LHCN-M2 (cell line): ENCODE measurements at regions not wholly inside any gene's neighbourhood (a gene's known extent, or its start where the extent isn't known, plus 50 kb on each side); places are given as distances from the start of the nearest gene placed in this dataset.
"Not testable (repeated sequence)": the region's sequence is repeated elsewhere in the genome, so short reads cannot be mapped to it uniquely, and the experiment has no call there.

ENCODE experiments used
- DNase-seq: peaks from one replicate; pipeline ENCODE4 v3.0.0-alpha.2; 2012; ENCODE audit warnings: low read depth

- DNase-seq, result no peak
Measured at GRCh38 chr3:33919312-33920120, 121.1 kb downstream of the PDCD6IP start.

- DNase-seq, result no peak
Measured at GRCh38 chr3:33920511-33920910, 122.1 kb downstream of the PDCD6IP start.

GRCh38 chr3:33921608-33922007 is 123.2 kb downstream of the PDCD6IP start:
- no peak for DNase-seq

- DNase-seq, result no peak
Measured at GRCh38 chr3:33926998-33927605, 128.7 kb downstream of the PDCD6IP start.

GRCh38 chr3:33929813-33930212 is 131.4 kb downstream of the PDCD6IP start:
- no peak for DNase-seq

- DNase-seq, result no peak
Measured at GRCh38 chr3:33931512-33931911, 133.1 kb downstream of the PDCD6IP start.

GRCh38 chr3:33932010-33932764 is 133.8 kb downstream of the PDCD6IP start:
- DNase-seq, result no peak

GRCh38 chr3:33936171-33936920 is 137.9 kb downstream of the PDCD6IP start:
- DNase-seq, result no peak

- DNase-seq, result no peak
Measured at GRCh38 chr3:33936921-33937525, 138.6 kb downstream of the PDCD6IP start.

- DNase-seq, result no peak
Measured at GRCh38 chr3:33937628-33938027, 139.2 kb downstream of the PDCD6IP start.

- DNase-seq, result peak; percentile 15
Measured at GRCh38 chr3:33940149-33940548, 141.7 kb downstream of the PDCD6IP start.

- no peak for DNase-seq
Measured at GRCh38 chr3:33940736-33941135, 142.3 kb downstream of the PDCD6IP start.

GRCh38 chr3:33941804-33942203 is 143.4 kb downstream of the PDCD6IP start:
- no peak for DNase-seq

- no peak for DNase-seq
Measured at GRCh38 chr3:33942483-33943150, 144.2 kb downstream of the PDCD6IP start.

GRCh38 chr3:33943277-33943676 is 144.8 kb downstream of the PDCD6IP start:
- no peak for DNase-seq

GRCh38 chr3:33946612-33947011 is 148.2 kb downstream of the PDCD6IP start:
- not testable (repeated sequence) for DNase-seq

GRCh38 chr3:33947272-33948195 is 149.1 kb downstream of the PDCD6IP start:
- no peak for DNase-seq

- no peak for DNase-seq
Measured at GRCh38 chr3:33949074-33949473, 150.6 kb downstream of the PDCD6IP start.

- peak; percentile 4 for DNase-seq
Measured at GRCh38 chr3:33954956-33955355, 156.5 kb downstream of the PDCD6IP start.

- DNase-seq, result no peak
Measured at GRCh38 chr3:33956206-33956605, 157.8 kb downstream of the PDCD6IP start.
